Mesenteric fat pad (tissue), 1 donor: ENCODE measurements at regions not wholly inside any gene's neighbourhood (a gene's known extent, or its start where the extent isn't known, plus 50 kb on each side); places are given as distances from the start of the nearest gene placed in this dataset.

Source experiments
- DNase-seq: peaks from one replicate; pipeline ENCODE4 v3.0.0-alpha.2; 2020; ENCODE audit warnings: low spot score
- donor health status: DM: yes; HTN: yes; CAD: no.

DNA sequence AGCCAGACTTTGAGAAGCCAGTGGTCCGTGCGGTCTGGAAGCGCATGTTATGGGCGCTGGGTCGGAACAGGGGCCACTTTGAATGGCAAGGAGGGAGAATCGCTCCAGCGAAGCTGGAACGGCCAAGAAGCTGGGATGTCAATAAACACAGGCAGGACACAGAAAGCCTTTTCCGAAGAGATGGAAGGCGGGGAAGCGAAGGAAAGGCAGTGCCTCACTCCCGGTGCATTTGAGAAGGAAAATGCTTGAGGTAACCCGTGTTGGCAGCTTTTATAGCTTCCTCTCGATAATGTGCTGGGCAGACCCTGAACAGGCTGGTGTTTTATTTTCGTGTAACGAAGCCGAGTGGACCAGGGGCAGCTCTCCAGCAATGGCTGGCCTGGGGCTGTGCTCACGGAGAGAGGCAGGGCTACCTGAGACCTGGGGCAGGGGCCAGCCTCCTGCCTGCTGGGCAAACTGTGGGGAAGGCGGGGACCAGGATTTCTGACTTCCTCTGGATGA, 84.2 kb upstream of the SPRY4 start:
- peak; percentile 79 for DNase-seq

GRCh38 chr5:142408536-142408935, 83.7 kb upstream of the SPRY4 start:
- peak; percentile 24 for DNase-seq

DNA sequence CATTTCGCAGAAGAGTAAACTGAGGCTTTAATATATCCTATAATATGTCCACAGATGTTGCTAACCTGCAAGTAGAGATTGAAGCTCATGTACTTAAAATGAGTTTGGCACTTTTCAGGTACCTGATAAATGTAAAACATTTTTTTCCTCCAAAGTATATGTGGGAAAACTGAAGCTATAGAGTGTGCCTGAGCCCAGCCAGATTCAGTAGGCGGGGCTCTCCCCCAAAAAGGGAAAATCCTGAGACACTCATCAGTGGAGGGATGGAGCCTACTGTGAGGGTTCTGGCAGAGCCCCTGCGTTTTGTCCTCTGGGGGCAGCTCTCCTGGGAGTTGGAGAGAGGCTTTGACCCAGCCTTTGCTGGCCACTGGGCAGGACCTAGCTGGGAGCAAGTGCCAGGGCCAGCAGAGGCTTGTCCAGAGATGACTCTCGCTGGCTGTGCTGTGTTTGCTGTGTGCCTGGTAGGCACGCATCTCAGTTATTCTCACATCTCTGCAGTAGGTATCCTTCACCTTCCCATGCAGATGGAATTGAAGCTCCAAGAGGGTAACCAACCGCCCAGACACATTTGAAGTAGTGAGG, 81.1 kb upstream of the SPRY4 start:
- peak; percentile 64 for DNase-seq

- DNase-seq: no peak
These were observed 80.2 kb upstream of the SPRY4 start for GRCh38 chr5:142405023-142405422.

DNA sequence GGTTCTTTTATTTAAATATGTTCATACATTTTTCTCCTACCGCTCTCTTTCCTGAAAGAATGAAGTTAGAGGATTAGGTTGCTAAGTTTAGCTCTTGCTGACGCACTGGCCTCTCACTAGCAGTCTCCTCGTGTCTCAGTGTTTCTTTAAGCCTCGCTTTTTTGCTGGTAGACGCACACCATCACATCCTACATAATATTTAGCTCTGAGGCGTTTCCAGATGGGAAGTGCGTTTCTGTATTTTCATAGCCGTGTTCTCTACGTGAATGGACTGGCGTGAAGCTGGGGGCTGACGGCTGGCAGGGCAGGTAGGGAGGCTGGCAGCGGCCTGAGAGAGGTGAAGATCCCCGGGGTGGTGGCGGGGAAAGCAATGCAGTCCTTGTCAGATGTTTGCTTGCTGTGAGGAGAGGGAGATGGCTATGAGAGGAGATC, 79.2 kb upstream of the SPRY4 start:
- DNase-seq: peak; percentile 79

DNA sequence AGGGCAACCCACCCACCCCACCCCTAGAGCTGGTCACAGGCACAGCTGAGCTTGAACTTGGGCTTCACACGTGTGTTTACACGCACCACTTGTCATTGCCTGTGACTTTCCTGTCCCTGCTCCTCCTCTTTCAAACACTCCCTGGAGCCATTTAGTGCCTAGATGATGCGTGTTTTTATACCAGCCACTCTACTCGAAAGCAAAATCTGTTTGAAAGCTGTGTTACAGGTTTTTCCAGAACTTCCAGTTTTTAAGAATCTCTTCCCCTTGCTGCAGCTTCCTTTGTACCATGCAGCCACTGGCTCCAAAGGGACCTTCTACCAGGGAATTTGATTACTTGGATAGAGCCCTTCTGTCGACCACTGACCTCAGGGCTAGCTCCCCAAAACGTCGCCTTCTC, 78.8 kb upstream of the SPRY4 start:
- DNase-seq: no peak

GRCh38 chr5:142402752-142403318, 78.0 kb upstream of the SPRY4 start:
- no peak for DNase-seq

GRCh38 chr5:142400415-142400814, 75.6 kb upstream of the SPRY4 start:
- DNase-seq: peak; percentile 41

- no peak for DNase-seq
These were observed 75.1 kb upstream of the SPRY4 start for GRCh38 chr5:142399891-142400290.

DNA sequence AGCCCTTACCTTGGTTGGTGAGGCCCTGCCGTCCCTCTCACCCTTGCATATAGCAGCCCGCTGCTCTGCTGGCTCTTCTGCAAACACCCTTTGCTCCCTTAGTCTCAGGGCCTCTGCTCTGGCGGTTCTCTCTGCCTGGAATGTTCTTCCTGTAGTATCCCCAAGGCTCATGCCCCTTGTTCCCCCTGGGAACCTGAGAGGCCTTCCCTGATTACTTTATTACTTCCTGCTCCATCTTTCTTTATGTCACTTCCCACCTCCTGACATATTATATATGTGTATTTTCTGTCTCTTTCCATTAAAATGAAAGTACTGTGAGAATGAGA, 73.9 kb upstream of the SPRY4 start:
- peak; percentile 14 for DNase-seq

DNA sequence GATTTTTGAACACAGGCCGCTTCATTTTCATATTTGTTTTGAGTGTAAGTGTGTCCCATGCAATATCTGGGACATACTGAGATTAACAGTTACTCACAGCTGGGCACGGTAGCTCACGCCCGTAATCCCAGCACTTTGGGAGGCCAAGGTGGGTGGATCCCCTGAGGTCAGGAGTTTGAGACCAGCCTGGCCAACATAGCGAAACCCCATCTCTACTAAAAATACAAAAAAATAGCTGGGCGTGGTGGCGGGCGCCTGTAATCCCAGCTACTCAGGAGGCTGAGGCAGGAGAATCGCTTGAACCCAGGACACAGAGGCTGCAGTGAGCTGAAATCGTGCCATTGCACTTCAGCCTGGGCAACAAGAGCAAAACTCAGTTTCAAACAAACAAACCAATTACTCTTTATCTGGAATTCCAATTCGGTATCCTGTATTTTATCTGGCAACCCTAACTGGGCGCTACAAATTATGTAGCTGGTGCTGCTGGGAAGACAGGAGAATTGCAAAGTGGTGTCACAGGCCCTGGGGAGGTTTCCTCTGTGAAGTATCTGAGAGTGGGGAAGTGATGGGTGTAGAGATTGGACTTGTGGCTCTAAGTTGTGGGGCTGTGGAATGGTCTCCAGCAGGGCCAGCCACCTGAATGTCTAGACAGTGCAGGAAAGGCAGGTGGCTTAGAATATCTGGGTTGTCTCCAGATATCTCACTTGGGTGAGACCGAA, 73.3 kb upstream of the SPRY4 start:
- peak; percentile 60 for DNase-seq

- no peak for DNase-seq
These were observed 72.4 kb upstream of the SPRY4 start for GRCh38 chr5:142397178-142397577.

DNA sequence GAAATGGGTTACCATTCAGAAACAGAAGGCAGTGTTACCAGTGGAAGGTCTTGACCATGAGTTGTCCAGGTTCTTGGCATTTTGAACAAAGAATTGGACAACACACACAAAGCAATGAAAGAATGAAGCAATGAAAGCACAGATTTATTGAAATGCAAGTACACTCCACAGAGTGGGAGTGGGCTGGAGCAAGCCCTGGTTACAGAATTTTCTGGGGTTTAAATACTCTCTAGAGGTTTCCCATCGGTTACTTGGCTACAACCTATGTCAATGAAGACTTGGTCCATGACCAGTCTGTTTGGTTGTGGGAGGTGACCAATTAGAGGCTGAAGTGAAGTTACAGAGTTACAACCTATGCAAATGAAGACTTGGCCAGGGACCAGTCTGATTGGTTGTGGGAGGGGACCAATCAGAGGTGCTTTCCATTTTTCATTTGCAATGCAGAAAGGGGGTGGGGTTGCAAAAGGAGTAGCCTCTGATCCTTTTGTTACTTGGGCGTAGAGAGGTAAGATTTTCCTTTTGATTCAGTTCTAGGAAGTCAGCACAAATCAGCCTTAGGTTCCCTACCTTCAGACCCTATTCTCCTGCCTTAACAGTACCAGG, 71.7 kb upstream of the SPRY4 start:
- DNase-seq: peak; percentile 18

GRCh38 chr5:142395334-142395733, 70.5 kb upstream of the SPRY4 start:
- DNase-seq: peak; percentile 33

DNA sequence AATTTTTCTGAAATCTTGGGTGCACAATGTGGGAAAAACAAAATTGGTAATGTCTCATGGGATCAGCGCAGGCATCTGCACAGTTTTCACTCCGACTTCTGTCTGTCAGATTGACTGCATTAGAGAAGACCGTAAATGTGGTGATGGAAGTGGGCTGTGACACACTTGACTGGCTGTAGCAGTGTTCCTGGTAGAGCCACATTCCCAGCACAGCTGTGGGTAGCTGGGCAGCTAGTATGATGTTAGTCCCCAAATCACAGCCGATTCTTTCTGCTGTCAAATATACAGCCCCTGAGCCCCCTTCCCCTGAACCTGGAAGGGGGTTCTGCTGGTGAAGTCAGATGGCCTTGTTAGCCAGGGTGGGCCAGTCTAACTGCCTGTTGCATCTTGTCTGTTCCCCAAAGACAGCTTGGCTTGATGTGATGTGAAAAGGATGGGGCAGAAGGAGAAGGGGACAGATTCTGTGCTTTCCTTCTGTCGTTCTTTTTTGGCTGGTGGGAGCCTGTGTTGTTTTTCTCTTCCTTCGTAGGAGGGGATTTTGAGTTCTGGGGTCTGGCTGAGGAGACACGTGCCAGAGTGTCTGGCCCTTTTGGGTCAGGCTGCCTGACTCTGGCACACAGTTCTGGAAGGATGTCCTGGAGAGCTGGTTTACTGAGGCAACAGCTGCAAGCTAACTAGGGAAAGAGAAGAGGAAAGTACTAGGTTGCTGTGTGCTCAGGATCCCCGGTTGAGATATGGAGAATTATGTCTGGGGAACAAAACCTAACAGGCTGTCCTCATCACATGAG, 66.4 kb upstream of the SPRY4 start:
- peak; percentile 60 for DNase-seq

- no peak for DNase-seq
These were observed 65.5 kb upstream of the SPRY4 start for GRCh38 chr5:142390334-142390733.

DNA sequence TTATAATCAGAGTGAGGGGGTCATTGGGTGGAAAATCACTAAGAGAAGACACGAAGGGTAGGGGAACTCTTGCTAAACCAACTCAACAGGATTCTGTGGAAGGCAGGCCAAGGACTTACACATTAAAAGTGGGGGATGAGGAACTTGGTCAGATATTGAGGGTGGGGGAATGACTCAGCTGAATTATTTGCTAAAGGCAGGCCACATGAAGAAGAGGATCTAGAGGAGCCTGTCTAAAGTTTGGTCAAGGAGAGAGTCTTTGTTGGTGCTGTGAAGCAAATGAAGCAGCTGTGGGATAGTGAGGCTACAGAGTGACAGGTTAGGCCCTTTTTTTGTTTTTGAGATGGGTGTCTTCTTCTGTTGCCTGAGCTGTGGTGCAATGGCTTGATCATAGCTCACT, 63.9 kb upstream of the SPRY4 start:
- no peak for DNase-seq

DNA sequence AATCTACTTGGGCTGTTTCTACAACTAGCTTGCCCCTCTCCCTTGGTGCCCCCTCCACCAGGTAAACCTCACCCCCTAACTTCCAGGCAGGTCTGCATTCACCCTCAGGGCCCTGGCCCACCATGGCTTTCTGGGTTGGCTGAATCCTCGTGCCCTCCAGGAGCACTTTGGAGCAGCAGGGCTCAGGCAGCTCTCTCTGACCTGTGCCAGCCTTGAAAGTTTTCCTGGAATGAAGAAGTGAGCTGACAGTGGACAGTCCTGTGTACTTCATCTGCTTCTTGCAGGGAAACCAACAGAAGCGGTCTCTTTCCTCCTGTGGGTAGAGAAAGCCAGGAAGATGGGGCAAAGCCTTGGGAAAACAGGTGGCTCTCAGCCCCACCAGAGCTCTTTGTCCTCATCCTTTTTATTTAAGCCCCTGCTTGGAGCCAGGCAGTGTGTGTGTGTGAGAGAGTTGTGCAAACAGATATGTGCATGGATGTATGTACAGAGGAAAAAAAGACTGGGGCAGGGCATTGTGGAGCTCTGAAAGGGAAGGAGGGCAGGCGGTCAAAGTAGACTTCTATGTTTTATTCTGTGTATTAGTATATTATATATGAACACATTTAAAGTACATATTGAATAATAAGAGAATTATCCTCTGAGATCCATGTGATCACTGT, 62.3 kb upstream of the SPRY4 start:
- DNase-seq: no peak

GRCh38 chr5:142386137-142387023, 61.6 kb upstream of the SPRY4 start:
- no peak for DNase-seq

- DNase-seq: no peak
These were observed 60.4 kb upstream of the SPRY4 start for GRCh38 chr5:142385194-142385593.
